Brain microvascular endothelial cell (primary cell): ENCODE measurements at regions not wholly inside any gene's neighbourhood (a gene's known extent, or its start where the extent isn't known, plus 50 kb on each side); places are given as distances from the start of the nearest gene placed in this dataset.

Experiments used
- DNase-seq: peaks from one replicate; pipeline ENCODE4 v3.0.0-alpha.2; 2020
- H3K27ac ChIP-seq: fragments of 250-450 bp; sonication (Bioruptor Pico); 2 replicates; pipeline ENCODE4 v1.5.1; 2020; ENCODE audit warnings: mild to moderate bottlenecking, moderate library complexity
- H3K27me3 ChIP-seq: fragments of 250-450 bp; sonication (Bioruptor Pico); replicated peaks from 2 replicates; pipeline ENCODE4 v1.5.1; 2020; ENCODE audit warnings: mild to moderate bottlenecking
- H3K36me3 ChIP-seq: fragments of 250-450 bp; sonication (Bioruptor Pico); replicated peaks from 2 replicates; pipeline ENCODE4 v1.5.1; 2020; ENCODE audit warnings: mild to moderate bottlenecking
- H3K4me3 ChIP-seq: 2 replicates; pipeline ENCODE4 v1.5.1; 2011; ENCODE audit warnings: low read depth, mild to moderate bottlenecking, control low read depth, low read length, moderate library complexity
- in situ Hi-C: cut with HindIII; loops from 2 replicates; pipeline ENCODE4 v1.10.0; 2017; ENCODE audit warnings: low sequenced_read_pairs, low pct_ligation_motif_present
- TF ChIP-seq, protein P1 (sequence below): IDR thresholded peaks from 2 replicates; pipeline ENCODE4 v1.5.1; 2011; ENCODE audit warnings: low read depth, mild to moderate bottlenecking, moderate library complexity, low read length, control low read depth, inconsistent platforms; ENCODE audit errors: missing control alignments

DNA sequence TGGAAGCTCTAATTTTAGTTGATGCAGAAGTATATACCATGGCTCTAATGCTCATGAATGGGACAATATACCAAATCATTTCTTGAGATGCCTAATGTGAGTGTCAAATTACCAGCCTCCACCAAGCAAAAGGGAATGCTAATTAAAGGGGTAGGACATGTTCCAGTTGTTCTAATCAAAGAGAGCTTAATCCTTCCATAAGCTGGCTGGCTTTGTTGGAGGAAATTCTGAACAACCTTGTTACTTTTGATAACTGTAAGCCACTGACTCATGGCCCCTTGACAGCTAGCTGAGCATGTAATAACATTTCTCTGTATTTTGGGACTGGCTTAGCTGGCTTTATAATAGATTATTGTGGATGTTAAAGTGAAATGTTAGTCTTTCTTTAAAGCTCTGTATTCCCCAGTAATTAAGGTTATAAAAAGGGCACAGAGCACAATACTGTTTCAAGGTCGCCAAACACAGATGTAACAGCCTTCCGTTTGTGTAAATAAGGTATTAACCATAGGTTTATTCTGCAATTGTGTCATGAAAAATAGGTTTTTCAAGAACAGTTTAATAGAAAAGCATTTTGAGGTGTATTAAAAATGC, 1194.0 kb downstream of the PCDH9 start:
- Histone ChIP-seq H3K4me3 (no peak overlapping the region), H3K27ac (no peak overlapping the region), H3K36me3 (no peaks in the 10 kb centered on the region), H3K27me3 (no peaks in the 10 kb centered on the region)
- no peak for DNase-seq
- TF ChIP-seq, protein P1, sequence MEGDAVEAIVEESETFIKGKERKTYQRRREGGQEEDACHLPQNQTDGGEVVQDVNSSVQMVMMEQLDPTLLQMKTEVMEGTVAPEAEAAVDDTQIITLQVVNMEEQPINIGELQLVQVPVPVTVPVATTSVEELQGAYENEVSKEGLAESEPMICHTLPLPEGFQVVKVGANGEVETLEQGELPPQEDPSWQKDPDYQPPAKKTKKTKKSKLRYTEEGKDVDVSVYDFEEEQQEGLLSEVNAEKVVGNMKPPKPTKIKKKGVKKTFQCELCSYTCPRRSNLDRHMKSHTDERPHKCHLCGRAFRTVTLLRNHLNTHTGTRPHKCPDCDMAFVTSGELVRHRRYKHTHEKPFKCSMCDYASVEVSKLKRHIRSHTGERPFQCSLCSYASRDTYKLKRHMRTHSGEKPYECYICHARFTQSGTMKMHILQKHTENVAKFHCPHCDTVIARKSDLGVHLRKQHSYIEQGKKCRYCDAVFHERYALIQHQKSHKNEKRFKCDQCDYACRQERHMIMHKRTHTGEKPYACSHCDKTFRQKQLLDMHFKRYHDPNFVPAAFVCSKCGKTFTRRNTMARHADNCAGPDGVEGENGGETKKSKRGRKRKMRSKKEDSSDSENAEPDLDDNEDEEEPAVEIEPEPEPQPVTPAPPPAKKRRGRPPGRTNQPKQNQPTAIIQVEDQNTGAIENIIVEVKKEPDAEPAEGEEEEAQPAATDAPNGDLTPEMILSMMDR: no peak
- in situ Hi-C loops: no loop called here

DNA sequence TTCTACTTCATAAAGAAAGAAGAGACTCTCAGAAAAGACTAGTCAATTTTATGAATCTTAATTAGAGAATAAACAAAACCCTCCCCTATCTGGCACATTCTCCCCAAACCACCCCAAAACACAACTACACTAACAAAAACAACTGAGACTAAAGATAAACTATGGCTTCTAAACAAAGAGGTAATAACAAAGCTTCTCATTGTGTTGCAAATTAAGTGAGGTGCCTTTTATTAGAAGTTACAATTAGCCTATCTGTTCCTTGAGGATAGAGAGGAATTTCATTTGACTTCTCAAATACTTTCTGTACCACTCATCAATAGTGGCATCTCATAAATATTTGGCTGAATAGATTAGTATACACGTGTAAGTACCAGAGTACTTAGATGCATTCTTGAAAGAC, 1196.2 kb downstream of the PCDH9 start:
- in situ Hi-C loops: no loop called here
- H3K27ac ChIP-seq: no peak overlapping the region
- DNase-seq: no peak
- no peak overlapping the region for H3K4me3 ChIP-seq
- TF ChIP-seq, protein P1: no peak
- H3K36me3 ChIP-seq: no peaks in the 10 kb centered on the region
- no peaks in the 10 kb centered on the region for H3K27me3 ChIP-seq

GRCh38 chr13:66021846-66022245, 1208.3 kb downstream of the PCDH9 start:
- in situ Hi-C loops: no loop called here
- H3K27me3 ChIP-seq: no peaks in the 10 kb centered on the region
- DNase-seq: no peak
- H3K36me3 ChIP-seq: no peaks in the 10 kb centered on the region
- H3K27ac ChIP-seq: no peak overlapping the region
- TF ChIP-seq, protein P1: no peak
- no peak overlapping the region for H3K4me3 ChIP-seq

DNA sequence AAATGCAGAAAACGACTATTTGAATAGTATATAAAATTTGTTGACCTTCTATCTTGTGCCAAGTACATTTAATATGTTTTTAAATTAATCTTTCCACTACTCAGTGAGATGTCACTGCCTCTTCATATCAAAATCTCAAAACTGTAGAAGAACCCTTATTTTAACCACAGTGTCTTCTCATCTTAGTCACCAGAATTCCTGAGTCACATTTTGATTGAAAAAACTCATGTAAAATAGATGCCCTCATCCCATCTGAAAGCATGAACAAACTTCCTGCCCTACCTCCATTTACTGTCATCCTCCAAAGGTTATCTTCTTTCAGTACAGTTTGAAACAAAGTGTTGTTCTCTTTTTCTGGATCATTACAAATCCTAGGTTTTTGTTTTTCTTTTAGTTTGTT, 1215.4 kb downstream of the PCDH9 start:
- in situ Hi-C loops: no loop called here
- Histone ChIP-seq H3K27ac (no peak overlapping the region), H3K36me3 (no peaks in the 10 kb centered on the region), H3K27me3 (no peaks in the 10 kb centered on the region), H3K4me3 (no peak overlapping the region)
- no peak for DNase-seq
- TF ChIP-seq, protein P1: no peak

GRCh38 chr13:66009241-66009640, 1220.9 kb downstream of the PCDH9 start:
- in situ Hi-C loops: no loop called here
- H3K27ac ChIP-seq: no peak overlapping the region
- DNase-seq: no peak
- H3K4me3 ChIP-seq: no peak overlapping the region
- TF ChIP-seq, protein P1: no peak
- no peaks in the 10 kb centered on the region for H3K27me3 ChIP-seq
- H3K36me3 ChIP-seq: no peaks in the 10 kb centered on the region

- no peak for DNase-seq
- Histone ChIP-seq H3K4me3 (no peak overlapping the region), H3K36me3 (no peaks in the 10 kb centered on the region), H3K27ac (no peak overlapping the region), H3K27me3 (no peaks in the 10 kb centered on the region)
- in situ Hi-C loops: no loop called here
- TF ChIP-seq, protein P1: no peak
Observed at GRCh38 chr13:66003558-66003957, 1226.6 kb downstream of the PCDH9 start.
